GM12875 (cell line): ENCODE measurements at regions not wholly inside any gene's neighbourhood (a gene's known extent, or its start where the extent isn't known, plus 50 kb on each side); places are given as distances from the start of the nearest gene placed in this dataset.
"Not testable (repeated sequence)": the region's sequence is repeated elsewhere in the genome, so short reads cannot be mapped to it uniquely, and the experiment has no call there.

Experiments
- H3K4me3 ChIP-seq: one replicate; pipeline ENCODE4 v1.5.1; 2011; ENCODE audit warnings: low read depth, low read length, control low read depth
- TF ChIP-seq, protein P1 (sequence below): IDR thresholded peaks from 2 replicates; pipeline ENCODE4 v1.5.1; 2011; ENCODE audit warnings: low read depth, mild to moderate bottlenecking, control low read depth, inconsistent platforms, low read length, moderate library complexity, borderline replicate concordance; ENCODE audit not compliant: insufficient read depth

DNA sequence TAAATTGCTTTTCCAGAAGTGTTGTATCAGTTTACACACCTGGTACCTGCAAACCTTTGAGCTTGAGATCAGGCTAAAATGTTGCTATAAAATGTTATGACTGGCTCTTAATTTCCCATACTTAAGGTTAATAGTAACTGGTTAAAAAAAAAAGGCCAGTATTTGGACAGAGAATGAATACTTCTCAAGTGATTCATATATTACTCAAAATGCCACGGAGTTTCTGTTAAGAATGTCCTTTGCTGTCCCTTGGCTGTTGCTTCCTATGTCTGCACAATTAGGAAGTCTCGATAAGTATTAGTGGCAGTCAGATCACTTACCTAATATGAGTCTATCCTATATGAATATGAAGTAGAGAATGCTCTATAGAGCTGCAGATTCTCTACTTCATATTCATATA is 232.2 kb upstream of the IGFBP7 start:
- no peak overlapping the region for H3K4me3 ChIP-seq
- TF ChIP-seq, protein P1, sequence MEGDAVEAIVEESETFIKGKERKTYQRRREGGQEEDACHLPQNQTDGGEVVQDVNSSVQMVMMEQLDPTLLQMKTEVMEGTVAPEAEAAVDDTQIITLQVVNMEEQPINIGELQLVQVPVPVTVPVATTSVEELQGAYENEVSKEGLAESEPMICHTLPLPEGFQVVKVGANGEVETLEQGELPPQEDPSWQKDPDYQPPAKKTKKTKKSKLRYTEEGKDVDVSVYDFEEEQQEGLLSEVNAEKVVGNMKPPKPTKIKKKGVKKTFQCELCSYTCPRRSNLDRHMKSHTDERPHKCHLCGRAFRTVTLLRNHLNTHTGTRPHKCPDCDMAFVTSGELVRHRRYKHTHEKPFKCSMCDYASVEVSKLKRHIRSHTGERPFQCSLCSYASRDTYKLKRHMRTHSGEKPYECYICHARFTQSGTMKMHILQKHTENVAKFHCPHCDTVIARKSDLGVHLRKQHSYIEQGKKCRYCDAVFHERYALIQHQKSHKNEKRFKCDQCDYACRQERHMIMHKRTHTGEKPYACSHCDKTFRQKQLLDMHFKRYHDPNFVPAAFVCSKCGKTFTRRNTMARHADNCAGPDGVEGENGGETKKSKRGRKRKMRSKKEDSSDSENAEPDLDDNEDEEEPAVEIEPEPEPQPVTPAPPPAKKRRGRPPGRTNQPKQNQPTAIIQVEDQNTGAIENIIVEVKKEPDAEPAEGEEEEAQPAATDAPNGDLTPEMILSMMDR = no peak

DNA sequence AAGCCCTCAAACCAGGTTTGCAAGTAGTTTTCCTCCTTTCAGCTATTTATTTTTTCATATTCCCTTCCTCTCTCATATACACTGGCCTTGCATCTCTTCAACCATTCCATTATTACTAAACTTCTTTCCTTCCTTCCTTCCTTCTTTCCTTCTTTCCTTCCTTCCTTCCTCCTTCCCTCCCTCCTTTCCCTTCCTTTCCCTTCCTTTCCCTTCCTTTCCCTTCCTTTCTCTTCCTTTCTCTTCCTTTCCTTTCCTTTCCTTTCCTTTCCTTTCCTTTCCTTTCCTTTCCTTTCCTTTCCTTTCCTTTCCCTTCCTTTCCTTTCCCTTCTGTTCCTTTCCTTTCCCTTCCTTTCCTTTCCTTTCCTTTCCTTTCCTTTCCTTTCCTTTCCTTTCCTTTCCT is 228.7 kb upstream of the IGFBP7 start:
- not testable (repeated sequence) for H3K4me3 ChIP-seq

DNA sequence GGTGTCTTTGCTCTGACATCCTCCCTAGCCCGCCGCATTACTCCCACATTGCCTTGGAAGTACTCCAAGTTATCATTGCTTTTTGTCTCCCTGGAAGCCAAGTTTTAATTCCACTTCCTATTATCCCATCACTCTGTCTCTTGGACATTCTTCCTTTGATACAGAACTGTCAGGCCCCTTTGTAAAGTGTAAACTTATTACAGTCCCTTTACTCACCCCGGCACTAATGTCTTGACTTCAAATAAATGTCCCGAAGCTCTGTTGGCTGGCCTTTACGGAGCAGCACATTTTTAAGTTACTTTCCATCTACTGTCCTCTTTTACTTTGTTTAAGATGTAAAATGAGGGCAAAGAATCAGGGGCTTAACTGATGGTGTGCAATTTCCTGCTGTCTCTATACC is 223.5 kb upstream of the IGFBP7 start:
- no peak overlapping the region for H3K4me3 ChIP-seq
- TF ChIP-seq, protein P1 = no peak

DNA sequence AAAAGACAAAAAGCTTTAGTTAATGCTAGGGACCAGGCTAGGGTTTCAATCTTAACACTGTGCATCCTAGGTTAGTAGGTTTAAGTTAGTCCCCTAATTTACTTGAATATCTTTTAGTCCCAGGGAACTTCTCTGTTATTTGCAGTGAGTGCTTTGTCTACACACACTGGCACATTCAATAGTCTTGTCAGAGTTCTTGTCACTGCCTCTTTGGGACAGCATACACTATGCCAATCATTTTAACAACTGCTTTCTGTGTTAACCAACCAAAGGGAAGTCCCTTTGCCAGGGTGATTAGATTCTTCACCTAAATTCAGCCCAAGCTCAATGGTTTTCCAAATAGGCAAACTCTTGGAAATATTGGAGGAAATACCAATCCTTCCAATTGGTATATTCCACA is 221.8 kb upstream of the IGFBP7 start:
- TF ChIP-seq, protein P1 = no peak

DNA sequence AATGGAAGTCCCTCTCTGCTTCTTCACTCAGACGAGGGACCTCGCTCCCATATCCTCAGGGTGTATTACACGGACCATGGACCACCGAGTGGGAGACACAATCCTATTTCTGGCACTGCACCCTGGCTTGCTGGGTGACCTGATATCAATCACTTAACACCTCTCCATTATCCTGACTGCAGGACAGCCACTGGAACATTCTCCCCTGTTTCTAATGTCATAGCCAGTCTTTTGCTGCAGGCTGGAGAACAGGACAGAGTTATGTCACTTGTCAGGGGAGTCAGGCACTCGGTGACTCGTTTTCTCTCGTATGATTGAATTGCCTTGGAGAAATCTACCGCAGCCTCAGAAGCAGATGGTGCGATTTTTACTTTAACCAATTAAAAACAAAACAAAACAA is 219.1 kb upstream of the IGFBP7 start:
- no peak overlapping the region for H3K4me3 ChIP-seq
- TF ChIP-seq, protein P1 = no peak

More for the DNA sequence above, 221.8 kb upstream of the IGFBP7 start:
- H3K4me3 ChIP-seq = no peak overlapping the region

DNA sequence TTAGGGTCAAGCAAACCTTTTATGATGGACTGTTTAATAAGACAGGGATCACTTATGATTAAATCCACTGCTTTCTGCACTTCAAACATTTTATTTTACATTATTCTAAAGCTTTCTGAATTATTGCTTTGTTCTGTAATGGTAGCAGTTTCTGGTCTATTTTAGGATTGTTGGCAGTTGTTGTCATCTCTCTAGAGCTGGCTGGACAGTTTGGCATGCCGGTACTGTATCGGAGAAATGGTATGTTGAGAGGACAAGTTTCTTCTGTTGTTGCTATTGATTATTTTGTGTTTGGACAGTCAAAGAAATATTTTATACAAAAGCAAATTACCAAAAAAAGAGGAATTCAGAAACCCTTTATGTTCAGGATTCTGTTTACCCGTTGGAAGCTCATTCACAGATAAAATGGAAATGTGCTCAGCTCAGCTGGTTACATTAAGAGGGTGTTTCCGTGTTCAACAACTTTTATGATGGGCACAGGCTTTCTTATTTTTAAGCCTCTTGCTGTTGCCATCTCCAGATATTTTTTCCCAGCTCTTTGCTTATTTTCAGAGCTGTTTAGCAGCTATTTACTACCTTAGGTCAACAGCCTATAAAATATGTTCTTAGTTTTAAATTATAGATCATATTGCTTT is 214.6 kb upstream of the IGFBP7 start:
- TF ChIP-seq, protein P1 = no peak

DNA sequence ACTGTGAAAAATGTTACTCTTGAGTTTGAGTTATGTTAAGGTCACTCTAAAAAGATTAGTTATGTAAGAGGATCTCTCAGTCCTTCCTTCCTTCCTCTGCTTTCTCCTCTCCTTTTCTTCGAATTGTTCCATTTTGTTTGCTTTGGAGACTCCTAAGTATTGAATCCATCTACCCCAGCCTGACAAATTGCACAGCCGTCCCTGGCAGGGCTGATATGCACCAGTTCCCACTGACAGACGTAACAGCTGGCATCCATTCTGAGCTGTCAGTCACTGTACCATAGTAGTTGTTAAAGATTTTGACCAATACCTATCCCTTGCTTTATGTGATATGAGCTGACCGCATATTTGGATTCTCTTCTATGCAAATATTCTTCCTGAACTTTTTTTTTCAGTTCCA is 210.7 kb upstream of the IGFBP7 start:
- H3K4me3 ChIP-seq = no peak overlapping the region
- TF ChIP-seq, protein P1 = no peak

More for the DNA sequence above, 214.6 kb upstream of the IGFBP7 start:
- no peak overlapping the region for H3K4me3 ChIP-seq
